A204.1 (cell line): ENCODE measurements at regions not wholly inside any gene's neighbourhood (a gene's known extent, or its start where the extent isn't known, plus 50 kb on each side); places are given as distances from the start of the nearest gene placed in this dataset.
"Not testable (repeated sequence)": the region's sequence is repeated elsewhere in the genome, so short reads cannot be mapped to it uniquely, and the experiment has no call there.

ENCODE experiments used
- FAIRE-seq: peaks from 2 replicates; lab custom pipeline; 2012; peaks lifted over from hg19 to GRCh38; lab: Jason Lieb, UNC

GRCh38 chr13:70249332-70250064 lies 141.2 kb upstream of the KLHL1 start:
- no peak for FAIRE-seq

DNA sequence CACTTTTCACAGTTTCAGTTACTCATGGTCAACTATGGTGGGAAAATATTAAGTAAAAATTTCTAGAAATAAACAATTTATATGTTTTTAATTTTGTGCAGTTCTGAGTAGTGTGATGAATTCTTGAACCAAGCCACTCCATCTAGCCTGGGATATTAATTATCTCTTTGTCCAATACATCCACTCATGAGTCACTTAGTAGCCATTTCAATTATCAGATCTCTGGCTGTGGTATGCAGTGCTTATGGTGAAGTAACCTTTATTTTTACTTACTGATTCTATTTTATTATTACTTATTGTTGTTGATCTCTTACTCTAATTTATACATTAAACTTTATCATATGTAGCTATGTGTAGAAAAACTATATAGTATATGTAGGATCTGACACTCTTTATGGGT lies 128.9 kb upstream of the KLHL1 start:
- FAIRE-seq, result no peak

GRCh38 chr13:70235565-70235964 lies 127.3 kb upstream of the KLHL1 start:
- no peak for FAIRE-seq

GRCh38 chr13:70223911-70224310 lies 115.7 kb upstream of the KLHL1 start:
- FAIRE-seq, result no peak

- FAIRE-seq, result no peak
These were observed 114.7 kb upstream of the KLHL1 start for GRCh38 chr13:70222926-70223325.

DNA sequence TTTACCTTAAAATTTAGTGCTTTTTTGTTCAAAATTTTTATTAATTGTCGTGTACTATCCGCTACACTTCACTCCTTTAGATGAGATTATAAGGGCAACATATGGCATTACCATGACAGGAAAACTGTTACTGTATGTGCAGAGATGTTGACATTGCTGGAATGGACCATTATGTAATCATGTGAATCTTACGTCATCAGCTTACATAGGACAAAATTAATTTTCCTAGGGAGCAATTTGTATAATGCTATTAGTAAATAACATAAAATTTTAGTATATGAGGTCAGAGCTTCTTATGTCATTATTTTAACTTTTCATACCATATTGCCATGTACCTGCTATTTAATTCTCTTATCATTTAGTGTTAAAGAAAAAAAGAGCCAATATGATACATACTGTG lies 110.4 kb upstream of the KLHL1 start:
- no peak for FAIRE-seq

GRCh38 chr13:70208968-70209367 lies 100.7 kb upstream of the KLHL1 start:
- not testable (repeated sequence) for FAIRE-seq

DNA sequence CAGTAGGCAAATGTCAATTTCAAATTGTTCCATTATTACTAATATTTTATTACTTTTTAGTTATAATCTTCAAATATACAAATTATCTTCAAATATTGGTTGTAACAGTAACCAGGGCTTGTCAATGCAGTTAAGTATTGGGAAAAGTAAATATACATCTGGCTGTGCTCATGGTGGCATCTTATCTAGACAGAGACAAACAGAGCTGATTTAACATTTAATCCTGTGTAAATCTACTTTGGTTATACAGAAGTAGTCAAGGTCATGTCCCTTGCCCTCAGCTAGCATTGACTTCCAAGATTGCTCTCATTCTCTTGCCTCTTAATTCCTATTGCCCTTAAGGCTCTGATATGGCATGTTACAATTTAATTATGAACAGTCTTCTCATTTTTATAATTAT lies 98.4 kb upstream of the KLHL1 start:
- FAIRE-seq, result no peak

DNA sequence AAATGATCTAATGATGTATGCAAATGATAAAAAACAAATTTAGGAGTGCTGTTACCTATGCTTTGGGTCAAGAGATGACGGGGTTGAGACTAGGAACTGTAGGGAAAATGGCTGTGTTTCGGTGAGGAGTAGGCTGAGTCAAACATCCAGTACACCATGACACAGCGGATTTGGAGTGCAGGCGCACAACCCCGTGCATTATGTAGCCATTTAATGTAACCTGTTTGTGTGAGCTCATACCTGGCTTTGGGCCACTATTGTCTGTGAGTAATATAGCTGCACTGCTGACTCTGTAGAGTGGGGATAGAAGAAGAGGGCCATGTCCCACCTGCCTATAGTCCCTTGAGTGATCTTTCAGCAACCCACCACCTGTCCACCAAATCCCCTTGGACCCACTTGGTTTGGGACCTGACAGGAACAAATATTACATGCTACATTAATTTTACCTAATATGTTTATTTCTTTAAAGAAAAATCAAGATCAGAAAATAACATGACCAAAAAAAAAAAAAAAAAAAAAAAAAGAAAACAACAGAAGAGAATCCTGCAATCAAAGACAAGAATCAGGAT lies 95.5 kb upstream of the KLHL1 start:
- no peak for FAIRE-seq

- FAIRE-seq, result no peak
These were observed 82.8 kb upstream of the KLHL1 start for GRCh38 chr13:70191034-70191433.

DNA sequence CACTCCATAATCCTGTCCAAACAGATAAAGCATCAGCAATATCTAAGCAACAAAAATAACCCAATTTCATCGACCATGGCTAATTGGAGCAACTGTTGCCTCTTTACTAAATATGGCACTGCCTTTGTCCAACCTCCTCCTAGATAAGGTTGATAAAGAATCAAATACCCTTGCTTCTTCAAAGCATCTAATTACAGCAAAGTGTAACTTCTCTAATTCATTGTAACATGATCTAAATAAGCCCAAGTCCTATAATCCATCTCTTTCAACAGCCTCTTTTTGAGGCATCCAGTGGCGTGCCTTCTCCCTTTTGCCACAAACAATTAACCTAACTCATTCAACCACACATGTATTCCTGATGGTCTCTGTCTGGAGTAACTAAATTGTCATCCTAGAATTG lies 81.7 kb upstream of the KLHL1 start:
- FAIRE-seq, result no peak

DNA sequence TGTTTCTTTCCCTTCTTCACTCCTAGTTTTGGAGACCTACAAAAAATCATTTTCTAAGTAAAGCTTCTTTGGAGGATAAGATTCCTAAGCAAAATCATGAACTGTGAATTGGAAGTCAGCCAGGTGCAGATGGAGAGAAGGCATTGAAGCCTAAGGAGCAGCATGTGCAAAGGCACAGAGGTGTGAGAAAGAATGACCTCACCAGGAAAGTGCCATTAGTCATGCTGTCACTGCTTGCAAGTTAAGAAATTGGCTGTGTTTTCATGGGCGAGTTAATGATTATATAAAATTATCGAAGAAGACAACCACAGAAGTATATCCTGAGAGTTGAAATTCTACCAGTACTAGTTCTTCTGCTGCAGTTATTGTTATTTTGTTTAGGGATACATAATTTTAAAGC lies 80.3 kb upstream of the KLHL1 start:
- FAIRE-seq, result no peak

DNA sequence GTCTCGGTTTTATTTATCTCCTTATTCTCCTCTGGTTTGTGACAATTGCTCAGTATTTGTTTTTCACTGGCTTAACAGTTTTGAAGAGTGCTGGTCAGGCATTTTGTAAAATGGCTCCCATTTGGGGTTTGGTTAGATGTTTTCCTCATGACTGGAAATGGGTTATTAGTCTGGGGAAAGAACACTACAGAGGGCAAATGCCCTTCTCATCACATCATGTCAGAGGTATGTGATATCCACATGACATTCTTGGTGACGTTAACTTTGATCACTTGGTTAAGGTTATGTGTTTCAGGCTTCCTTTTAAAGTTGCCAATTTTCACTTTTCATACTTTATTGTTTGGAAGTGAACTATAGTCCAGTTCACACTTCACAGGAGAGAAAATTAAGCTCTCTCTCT lies 74.8 kb upstream of the KLHL1 start:
- FAIRE-seq, result no peak
